ENCODE measurements at regions not wholly inside any gene's neighbourhood (a gene's known extent, or its start where the extent isn't known, plus 50 kb on each side); places are given as distances from the start of the nearest gene placed in this dataset.

DNA sequence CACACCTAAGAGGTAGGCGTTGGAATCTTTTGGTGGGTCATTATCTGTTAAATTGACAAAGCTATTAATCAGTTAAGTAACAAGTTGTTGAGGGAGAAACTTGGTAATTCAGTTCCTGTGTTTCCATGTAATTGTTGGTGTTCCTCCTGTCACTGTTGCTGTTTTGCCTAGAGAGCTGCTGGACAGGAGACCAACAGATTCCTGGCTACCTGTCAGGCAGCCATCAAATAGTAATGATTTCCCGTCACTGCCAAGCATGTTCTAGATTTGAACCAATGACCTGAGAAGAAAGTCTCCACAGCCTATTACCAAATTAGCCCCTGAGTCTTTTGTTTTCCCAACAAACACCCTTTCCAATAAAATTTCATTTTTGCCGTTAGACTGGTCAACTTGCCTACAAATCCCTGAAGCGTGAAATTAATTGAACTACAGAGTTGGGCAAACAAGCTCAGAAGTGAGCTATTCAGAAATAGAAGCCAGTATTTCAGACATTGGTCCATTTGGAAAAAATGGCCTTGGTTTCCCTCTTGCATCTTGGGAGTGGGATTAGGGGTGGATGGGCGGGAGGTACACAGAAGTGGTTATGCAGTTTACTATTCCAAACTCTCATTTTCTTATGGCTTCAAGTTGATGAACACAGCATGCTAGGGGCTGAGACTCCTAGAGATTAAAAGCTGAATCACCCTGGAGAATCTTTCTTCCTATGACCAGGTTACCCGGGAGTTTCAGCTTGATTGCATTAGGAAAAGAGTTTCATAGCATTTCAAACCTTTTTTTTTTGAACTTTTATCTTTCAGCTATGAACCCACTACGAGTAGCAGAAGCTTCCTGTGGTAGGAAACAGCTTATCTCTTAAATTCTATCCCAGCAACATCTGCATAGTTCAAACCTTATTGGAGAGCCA lies 262.8 kb upstream of the MAF start:
- no peak for DNase-seq (ENCODE audit: low spot score in 2 of 2)
- WGBS, 2 donors = 87 to 88% methylated on average over 7 of the region's 7 CpGs
- no peaks in the 10 kb centered on the region for H3K36me3 ChIP-seq

DNA sequence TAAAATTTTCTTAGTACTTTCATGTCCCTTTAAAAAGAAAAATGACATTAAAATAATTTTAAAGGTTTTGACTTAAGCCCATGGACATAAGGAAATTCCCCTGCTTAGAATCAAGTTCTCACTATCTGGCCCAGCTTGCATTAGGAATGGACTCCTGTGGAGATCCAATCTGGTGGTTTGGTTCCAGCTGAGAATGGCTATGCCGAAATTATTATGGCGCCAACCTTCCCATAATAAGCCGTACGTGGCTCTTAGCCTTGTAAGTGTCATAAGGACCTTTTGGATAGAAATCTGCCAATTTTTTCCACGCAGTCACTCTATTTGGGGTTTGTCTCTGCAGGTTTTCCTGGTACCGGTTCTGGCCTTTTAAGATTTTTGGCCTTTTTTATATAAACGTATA lies 262.1 kb upstream of the MAF start:
- 93% methylated on average over 7 of the region's 7 CpGs for WGBS, 2 donors
- no peaks in the 10 kb centered on the region for H3K9me3 ChIP-seq

More for the DNA sequence above, 262.8 kb upstream of the MAF start:
- H3K4me3 ChIP-seq = no peak overlapping the region
- no peak overlapping the region for H3K27ac ChIP-seq
- H3K9me3 ChIP-seq = no peaks in the 10 kb centered on the region
- no peaks in the 10 kb centered on the region for H3K4me1 ChIP-seq
- TF ChIP-seq POLR2A (IDR thresholded peaks at IDR 0.05) (no peak), EP300 (IDR thresholded peaks at IDR 0.05) (no peak)
- TF ChIP-seq, protein P1, sequence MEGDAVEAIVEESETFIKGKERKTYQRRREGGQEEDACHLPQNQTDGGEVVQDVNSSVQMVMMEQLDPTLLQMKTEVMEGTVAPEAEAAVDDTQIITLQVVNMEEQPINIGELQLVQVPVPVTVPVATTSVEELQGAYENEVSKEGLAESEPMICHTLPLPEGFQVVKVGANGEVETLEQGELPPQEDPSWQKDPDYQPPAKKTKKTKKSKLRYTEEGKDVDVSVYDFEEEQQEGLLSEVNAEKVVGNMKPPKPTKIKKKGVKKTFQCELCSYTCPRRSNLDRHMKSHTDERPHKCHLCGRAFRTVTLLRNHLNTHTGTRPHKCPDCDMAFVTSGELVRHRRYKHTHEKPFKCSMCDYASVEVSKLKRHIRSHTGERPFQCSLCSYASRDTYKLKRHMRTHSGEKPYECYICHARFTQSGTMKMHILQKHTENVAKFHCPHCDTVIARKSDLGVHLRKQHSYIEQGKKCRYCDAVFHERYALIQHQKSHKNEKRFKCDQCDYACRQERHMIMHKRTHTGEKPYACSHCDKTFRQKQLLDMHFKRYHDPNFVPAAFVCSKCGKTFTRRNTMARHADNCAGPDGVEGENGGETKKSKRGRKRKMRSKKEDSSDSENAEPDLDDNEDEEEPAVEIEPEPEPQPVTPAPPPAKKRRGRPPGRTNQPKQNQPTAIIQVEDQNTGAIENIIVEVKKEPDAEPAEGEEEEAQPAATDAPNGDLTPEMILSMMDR (IDR thresholded peaks at IDR 0.05) = no peak
- no peaks in the 10 kb centered on the region for H3K27me3 ChIP-seq

DNA sequence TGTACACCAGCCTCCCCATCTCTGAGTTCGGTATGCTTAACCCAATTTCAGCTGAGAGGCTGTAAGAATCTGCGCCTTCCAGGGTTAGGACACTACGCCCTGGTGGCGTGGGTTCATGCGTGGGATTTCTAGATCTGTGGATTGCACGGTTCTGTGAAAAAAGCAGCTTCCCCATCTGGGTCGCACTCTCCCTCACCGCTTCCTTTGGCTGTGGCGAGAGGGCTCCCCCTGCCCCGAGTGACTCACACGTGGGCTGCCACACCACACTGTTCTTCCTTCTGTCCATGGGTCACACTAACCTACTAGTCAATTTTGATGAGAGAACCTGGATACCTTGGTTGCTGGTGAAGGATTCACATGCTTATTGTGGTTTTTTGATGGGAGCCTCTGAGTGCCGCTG lies 256.0 kb upstream of the MAF start:
- Histone ChIP-seq H3K4me1 (no peaks in the 10 kb centered on the region), H3K4me3 (no peak overlapping the region), H3K27ac (no peak overlapping the region), H3K36me3 (no peaks in the 10 kb centered on the region), H3K27me3 (no peaks in the 10 kb centered on the region), H3K9me3 (peaks cover 0 to 37% (median 3%) of the 10 kb centered on the region in 4 donors)
- TF ChIP-seq POLR2A (IDR thresholded peaks at IDR 0.05) (no peak), EP300 (IDR thresholded peaks at IDR 0.05) (no peak)
- TF ChIP-seq, protein P1 (IDR thresholded peaks at IDR 0.05) = no peak
- no peak for DNase-seq (ENCODE audit: low spot score in 2 of 2)
- 91 to 94% methylated on average over 12 of the region's 12 CpGs for WGBS, 2 donors

More for the DNA sequence above, 262.1 kb upstream of the MAF start:
- H3K27me3 ChIP-seq = no peaks in the 10 kb centered on the region
- no peak for TF ChIP-seq EP300 (IDR thresholded peaks at IDR 0.05)
- TF ChIP-seq, protein P1 (IDR thresholded peaks at IDR 0.05) = no peak
- TF ChIP-seq POLR2A (IDR thresholded peaks at IDR 0.05) = no peak
- H3K4me1 ChIP-seq = no peaks in the 10 kb centered on the region
- no peak for DNase-seq (ENCODE audit: low spot score in 2 of 2)
- no peaks in the 10 kb centered on the region for H3K36me3 ChIP-seq
- no peak overlapping the region for H3K4me3 ChIP-seq
- H3K27ac ChIP-seq = no peak overlapping the region

DNA sequence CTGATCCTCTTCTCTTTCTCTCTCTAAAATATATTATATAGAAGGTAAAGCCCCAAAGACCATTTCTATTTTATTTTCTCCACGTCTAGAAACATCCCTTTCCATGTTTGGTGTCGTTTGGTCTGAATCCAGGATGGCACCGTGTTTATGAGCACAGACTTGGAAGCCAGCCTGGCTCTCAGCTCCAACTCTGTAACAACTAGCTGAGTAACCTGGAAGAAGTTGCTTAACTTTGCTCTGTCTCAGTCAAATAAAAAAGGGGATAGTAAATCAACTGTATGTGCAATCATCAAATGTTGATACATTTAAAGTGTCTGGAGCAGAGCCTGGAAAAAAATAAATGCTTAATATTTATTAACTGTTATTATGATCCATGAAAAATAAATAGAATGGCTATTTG lies 249.8 kb upstream of the MAF start:
- H3K36me3 ChIP-seq = no peaks in the 10 kb centered on the region
- peaks cover 0 to 22% (median 0%) of the 10 kb centered on the region in 4 donors for H3K9me3 ChIP-seq
- no peaks in the 10 kb centered on the region for H3K4me1 ChIP-seq
- DNase-seq (ENCODE audit: low spot score in 2 of 2) = no peak
- no peak for TF ChIP-seq POLR2A (IDR thresholded peaks at IDR 0.05)
- TF ChIP-seq, protein P1 (IDR thresholded peaks at IDR 0.05) = no peak
- no peak for TF ChIP-seq EP300 (IDR thresholded peaks at IDR 0.05)
- H3K4me3 ChIP-seq = no peak overlapping the region
- WGBS, 2 donors = 55 to 64% methylated on average over 3 of the region's 3 CpGs
- no peak overlapping the region for H3K27ac ChIP-seq
- no peaks in the 10 kb centered on the region for H3K27me3 ChIP-seq

DNA sequence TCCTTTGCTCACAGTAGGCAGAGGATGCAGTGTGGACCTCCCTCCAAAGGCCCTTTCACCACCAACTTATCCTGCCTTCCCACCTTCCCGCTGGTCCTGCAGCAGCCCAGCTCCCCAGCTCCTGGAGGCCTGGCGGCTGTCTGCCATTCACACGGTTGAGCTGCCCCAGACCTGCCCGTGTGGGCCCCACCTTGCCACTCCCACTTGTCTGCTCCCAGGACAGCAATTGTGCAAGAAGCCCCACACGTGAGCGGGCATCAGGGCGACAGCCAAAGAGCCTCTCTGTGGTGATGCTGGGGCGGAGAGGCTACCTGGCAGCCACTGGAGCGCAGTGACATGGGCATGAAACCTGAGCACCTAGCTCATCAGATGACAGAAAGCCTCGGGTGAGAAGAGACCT lies 248.6 kb upstream of the MAF start:
- no peak overlapping the region for H3K27ac ChIP-seq
- H3K4me3 ChIP-seq = no peak overlapping the region
- 86 to 87% methylated on average over 10 of the region's 10 CpGs for WGBS, 2 donors
- H3K27me3 ChIP-seq = no peaks in the 10 kb centered on the region
- H3K36me3 ChIP-seq = no peaks in the 10 kb centered on the region
- no peaks in the 10 kb centered on the region for H3K4me1 ChIP-seq
- DNase-seq (ENCODE audit: low spot score in 2 of 2) = no peak
- TF ChIP-seq EP300 (IDR thresholded peaks at IDR 0.05) = no peak
- TF ChIP-seq, protein P1 (IDR thresholded peaks at IDR 0.05) = no peak
- no peak for TF ChIP-seq POLR2A (IDR thresholded peaks at IDR 0.05)
- H3K9me3 ChIP-seq = peaks cover 0 to 14% (median 0%) of the 10 kb centered on the region in 4 donors
